ENCODE measurements at regions not wholly inside any gene's neighbourhood (a gene's known extent, or its start where the extent isn't known, plus 50 kb on each side); places are given as distances from the start of the nearest gene placed in this dataset.

DNA sequence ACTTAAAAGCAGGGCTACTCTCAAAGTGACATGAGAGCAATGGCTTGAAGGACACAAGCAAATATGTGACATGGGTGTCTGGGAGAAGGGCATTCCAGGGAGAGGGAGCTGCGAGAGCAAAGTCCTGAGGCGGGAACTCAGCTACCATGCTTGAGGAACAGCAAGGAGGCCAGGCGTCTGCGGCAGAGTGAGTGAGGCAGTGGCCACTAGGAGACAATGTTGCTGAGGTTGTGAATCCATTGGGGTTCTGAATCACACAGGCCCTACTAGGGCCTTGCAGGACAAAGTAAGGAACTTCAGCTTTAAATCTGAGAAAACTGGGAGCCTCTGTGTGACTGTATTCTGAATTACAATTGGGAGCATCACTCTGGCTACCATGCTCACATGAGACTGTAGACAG lies 94.1 kb upstream of the PRICKLE2 start:
- no peaks in the 10 kb centered on the region for H3K36me3 ChIP-seq (ENCODE audit: insufficient read depth, low read length)
- H3K27ac ChIP-seq (ENCODE audit: low read depth, low read length): no peak overlapping the region
- H2AFZ ChIP-seq (ENCODE audit: low read length, unreplicated experiment): no peak overlapping the region

DNA sequence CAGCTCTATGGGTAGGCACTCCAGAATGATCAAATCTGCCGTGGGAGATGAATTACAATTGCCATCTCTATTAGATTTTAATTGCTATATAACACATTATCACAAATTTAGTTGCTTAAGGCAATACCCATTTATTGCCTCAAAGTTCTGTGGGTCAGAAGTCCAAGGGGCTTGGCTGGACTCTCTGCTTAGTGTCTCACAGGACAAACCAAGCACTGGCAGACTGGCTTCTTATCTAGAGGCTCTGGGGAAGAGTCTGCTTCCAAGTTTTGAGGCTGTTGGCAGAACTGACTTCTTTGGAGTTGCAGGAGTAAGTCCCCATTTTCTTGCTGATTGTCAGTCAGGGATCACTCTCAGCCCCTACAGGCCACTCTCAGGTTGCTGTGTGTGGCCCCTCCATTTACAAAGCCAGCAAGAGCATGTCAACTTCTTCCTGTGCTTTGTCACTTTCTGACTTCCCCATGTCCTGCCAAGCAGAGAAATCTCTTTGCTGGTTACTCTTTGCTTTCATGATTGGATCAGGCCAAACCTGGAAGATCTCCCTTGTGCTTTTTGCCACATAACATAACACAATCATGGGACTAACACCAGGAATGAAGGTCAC lies 93.5 kb upstream of the PRICKLE2 start:
- Histone ChIP-seq H2AFZ (ENCODE audit: low read length, unreplicated experiment) (no peak overlapping the region), H3K27me3 (ENCODE audit: insufficient read depth, low read length) (no peaks in the 10 kb centered on the region), H3K4me3 (ENCODE audit: low read depth, low read length) (no peak overlapping the region), H3K27ac (ENCODE audit: low read depth, low read length) (no peak overlapping the region), H3K79me2 (ENCODE audit: control insufficient read depth, insufficient read depth, low read length, unreplicated experiment) (no peaks in the 10 kb centered on the region), H3K4me1 (ENCODE audit: control insufficient read depth, insufficient read depth, low read length, unreplicated experiment) (peaks cover 3% of the 10 kb centered on the region), H3K36me3 (ENCODE audit: insufficient read depth, low read length) (no peaks in the 10 kb centered on the region)

More for the DNA sequence above, 94.1 kb upstream of the PRICKLE2 start:
- Histone ChIP-seq H3K27me3 (ENCODE audit: insufficient read depth, low read length) (no peaks in the 10 kb centered on the region), H3K4me3 (ENCODE audit: low read depth, low read length) (no peak overlapping the region), H3K79me2 (ENCODE audit: control insufficient read depth, insufficient read depth, low read length, unreplicated experiment) (no peaks in the 10 kb centered on the region), H3K4me1 (ENCODE audit: control insufficient read depth, insufficient read depth, low read length, unreplicated experiment) (peaks cover 3% of the 10 kb centered on the region)

DNA sequence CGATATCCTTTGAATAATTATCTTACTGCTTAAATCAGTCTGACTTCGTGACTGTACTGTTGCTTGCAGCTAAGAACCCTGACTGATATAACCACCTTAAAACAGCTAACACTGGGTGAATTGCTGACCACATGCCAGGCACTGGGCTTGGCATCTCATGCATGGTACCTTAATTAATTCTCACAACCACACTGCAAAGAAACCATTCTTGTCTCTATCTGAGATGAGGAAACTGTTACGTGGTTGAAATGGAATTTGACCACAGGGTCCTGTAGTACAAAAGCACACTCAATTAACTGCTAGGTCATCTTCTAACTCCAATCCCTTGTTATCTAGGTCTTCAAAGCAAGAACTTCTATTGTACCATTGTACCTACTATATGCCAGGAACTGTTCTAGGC lies 92.7 kb upstream of the PRICKLE2 start:
- H3K27ac ChIP-seq (ENCODE audit: low read depth, low read length): no peak overlapping the region
- no peak overlapping the region for H2AFZ ChIP-seq (ENCODE audit: low read length, unreplicated experiment)
- H3K4me3 ChIP-seq (ENCODE audit: low read depth, low read length): no peak overlapping the region
- H3K4me1 ChIP-seq (ENCODE audit: control insufficient read depth, insufficient read depth, low read length, unreplicated experiment): peaks cover 3% of the 10 kb centered on the region
- H3K79me2 ChIP-seq (ENCODE audit: control insufficient read depth, insufficient read depth, low read length, unreplicated experiment): no peaks in the 10 kb centered on the region
- no peaks in the 10 kb centered on the region for H3K36me3 ChIP-seq (ENCODE audit: insufficient read depth, low read length)
- H3K27me3 ChIP-seq (ENCODE audit: insufficient read depth, low read length): no peaks in the 10 kb centered on the region

DNA sequence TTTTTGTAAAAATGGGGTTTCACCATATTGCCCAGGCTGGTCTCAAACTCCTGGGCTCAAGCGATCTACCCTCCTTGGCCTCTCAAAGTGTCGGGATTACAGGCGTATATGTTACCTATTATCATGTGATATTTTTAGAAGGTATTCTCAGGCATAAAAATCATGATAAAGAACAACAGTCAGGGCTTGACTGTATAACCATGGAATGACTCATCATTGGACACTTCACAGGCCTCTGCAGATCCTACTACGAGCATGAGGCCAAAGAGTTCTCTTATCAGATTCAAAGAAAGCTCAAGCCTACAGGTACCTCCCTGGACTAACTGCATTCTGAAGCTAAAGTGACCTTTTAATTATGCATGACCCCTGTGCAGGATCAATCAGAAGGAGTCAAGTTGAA lies 91.7 kb upstream of the PRICKLE2 start:
- H3K36me3 ChIP-seq (ENCODE audit: insufficient read depth, low read length): no peaks in the 10 kb centered on the region
- peaks cover 3% of the 10 kb centered on the region for H3K4me1 ChIP-seq (ENCODE audit: control insufficient read depth, insufficient read depth, low read length, unreplicated experiment)
- H3K79me2 ChIP-seq (ENCODE audit: control insufficient read depth, insufficient read depth, low read length, unreplicated experiment): no peaks in the 10 kb centered on the region
- H3K27me3 ChIP-seq (ENCODE audit: insufficient read depth, low read length): no peaks in the 10 kb centered on the region
- no peak overlapping the region for H3K27ac ChIP-seq (ENCODE audit: low read depth, low read length)
- no peak overlapping the region for H3K4me3 ChIP-seq (ENCODE audit: low read depth, low read length)
- H2AFZ ChIP-seq (ENCODE audit: low read length, unreplicated experiment): no peak overlapping the region

DNA sequence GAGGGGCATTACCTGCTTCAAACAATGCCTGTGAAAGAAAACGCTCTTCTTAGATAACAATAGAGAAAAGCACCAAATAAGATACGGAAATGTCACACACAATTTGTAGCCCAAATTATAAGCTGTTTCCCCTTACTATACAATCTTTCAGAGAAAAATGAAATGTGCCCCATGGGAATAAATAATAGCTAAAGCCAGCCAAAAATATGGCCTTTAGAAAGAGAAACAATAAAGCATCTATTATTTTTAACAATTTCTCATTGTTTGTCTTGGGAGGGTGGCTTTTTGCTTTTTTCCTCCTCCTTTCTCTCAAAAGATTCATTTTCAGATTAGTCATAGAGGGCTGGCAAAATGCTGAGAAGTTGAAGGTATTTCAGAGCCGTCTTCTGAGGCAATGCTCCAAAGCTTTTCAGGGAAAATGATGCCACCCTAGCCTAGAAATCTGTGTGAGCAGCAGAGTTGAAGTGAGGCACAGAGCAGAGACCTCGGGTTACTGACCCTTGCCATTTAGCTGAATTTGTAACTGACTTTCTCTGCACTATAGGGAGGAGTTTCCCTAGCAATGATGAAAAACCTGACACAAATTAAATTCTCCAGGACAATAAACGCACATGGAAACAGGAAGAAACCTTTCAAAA lies 86.3 kb upstream of the PRICKLE2 start:
- no peaks in the 10 kb centered on the region for H3K36me3 ChIP-seq (ENCODE audit: insufficient read depth, low read length)

DNA sequence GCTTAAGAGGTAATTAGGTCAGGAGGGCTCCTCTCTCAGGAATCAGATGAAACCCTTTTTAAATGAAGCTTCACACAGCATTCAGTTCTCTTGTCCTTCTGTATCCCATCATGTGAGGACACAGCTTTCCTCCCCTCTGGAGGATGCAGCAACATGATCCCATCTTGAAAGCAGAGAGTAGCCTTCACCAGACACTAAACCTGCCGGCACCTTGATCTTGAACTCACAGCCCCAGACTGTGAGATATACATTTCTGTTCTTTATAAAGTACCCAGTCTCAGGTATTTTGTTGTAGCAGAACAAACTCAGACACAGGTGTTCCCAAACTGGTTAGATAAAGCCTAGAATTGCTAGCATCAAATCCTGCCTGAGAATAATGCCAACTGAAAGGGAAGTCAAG lies 83.7 kb upstream of the PRICKLE2 start:
- Histone ChIP-seq H3K36me3 (ENCODE audit: insufficient read depth, low read length) (no peaks in the 10 kb centered on the region), H3K4me1 (ENCODE audit: control insufficient read depth, insufficient read depth, low read length, unreplicated experiment) (peaks cover 8% of the 10 kb centered on the region), H3K4me3 (ENCODE audit: low read depth, low read length) (no peak overlapping the region), H3K79me2 (ENCODE audit: control insufficient read depth, insufficient read depth, low read length, unreplicated experiment) (no peaks in the 10 kb centered on the region), H3K27me3 (ENCODE audit: insufficient read depth, low read length) (no peaks in the 10 kb centered on the region), H3K27ac (ENCODE audit: low read depth, low read length) (no peak overlapping the region), H2AFZ (ENCODE audit: low read length, unreplicated experiment) (no peak overlapping the region)

More for the DNA sequence above, 86.3 kb upstream of the PRICKLE2 start:
- Histone ChIP-seq H3K27ac (ENCODE audit: low read depth, low read length) (no peak overlapping the region), H3K4me1 (ENCODE audit: control insufficient read depth, insufficient read depth, low read length, unreplicated experiment) (peaks cover 8% of the 10 kb centered on the region), H3K79me2 (ENCODE audit: control insufficient read depth, insufficient read depth, low read length, unreplicated experiment) (no peaks in the 10 kb centered on the region), H3K4me3 (ENCODE audit: low read depth, low read length) (0 out of 2 replicates have a peak overlapping the region, but pooled peaks have one; percentile 18), H2AFZ (ENCODE audit: low read length, unreplicated experiment) (peak overlapping the region; percentile 81), H3K27me3 (ENCODE audit: insufficient read depth, low read length) (no peaks in the 10 kb centered on the region)

DNA sequence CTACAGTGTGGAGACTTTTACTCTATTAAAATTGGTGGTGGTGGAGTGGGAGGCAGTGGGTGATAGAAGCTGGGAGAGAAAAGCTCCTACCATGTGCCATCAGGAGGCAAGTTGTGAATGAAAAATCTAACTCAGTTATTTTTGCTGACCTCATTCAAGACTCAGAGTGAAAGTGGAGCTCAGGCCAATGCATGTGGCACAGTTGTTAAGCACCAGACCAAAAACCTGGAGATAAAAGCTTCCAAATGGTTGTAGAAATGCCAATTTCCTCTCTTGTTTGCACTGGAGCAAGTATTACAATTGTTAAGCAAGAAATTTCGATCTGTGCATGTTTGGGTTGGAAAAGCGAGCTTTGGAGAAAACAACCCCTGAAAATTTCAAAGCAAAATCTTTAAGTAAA lies 81.5 kb upstream of the PRICKLE2 start:
- Histone ChIP-seq H3K27me3 (ENCODE audit: insufficient read depth, low read length) (no peaks in the 10 kb centered on the region), H3K79me2 (ENCODE audit: control insufficient read depth, insufficient read depth, low read length, unreplicated experiment) (no peaks in the 10 kb centered on the region), H3K4me1 (ENCODE audit: control insufficient read depth, insufficient read depth, low read length, unreplicated experiment) (peaks cover 6% of the 10 kb centered on the region), H3K36me3 (ENCODE audit: insufficient read depth, low read length) (no peaks in the 10 kb centered on the region), H2AFZ (ENCODE audit: low read length, unreplicated experiment) (no peak overlapping the region), H3K4me3 (ENCODE audit: low read depth, low read length) (no peak overlapping the region), H3K27ac (ENCODE audit: low read depth, low read length) (no peak overlapping the region)

DNA sequence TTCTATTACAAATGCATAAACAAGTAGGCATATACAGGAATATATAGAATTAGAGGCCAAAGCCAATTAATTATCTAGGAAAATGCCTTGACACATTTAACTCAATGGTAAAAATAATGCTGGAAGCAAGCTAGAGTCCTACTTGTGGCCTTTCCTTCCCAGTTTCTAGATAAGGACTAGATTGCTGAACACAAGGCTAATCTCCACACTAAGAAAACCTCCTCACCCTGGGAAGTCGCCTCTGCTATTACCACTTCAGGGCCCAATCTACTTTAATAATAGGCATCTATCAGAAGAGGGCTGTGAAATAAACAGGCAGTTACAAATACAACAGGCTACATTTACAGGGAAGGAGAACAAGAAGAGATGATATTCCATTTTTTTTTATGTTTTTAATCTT lies 80.5 kb upstream of the PRICKLE2 start:
- no peaks in the 10 kb centered on the region for H3K27me3 ChIP-seq (ENCODE audit: insufficient read depth, low read length)
- H3K79me2 ChIP-seq (ENCODE audit: control insufficient read depth, insufficient read depth, low read length, unreplicated experiment): no peaks in the 10 kb centered on the region
- H3K36me3 ChIP-seq (ENCODE audit: insufficient read depth, low read length): no peaks in the 10 kb centered on the region
- H3K27ac ChIP-seq (ENCODE audit: low read depth, low read length): no peak overlapping the region
- H2AFZ ChIP-seq (ENCODE audit: low read length, unreplicated experiment): no peak overlapping the region
- H3K4me3 ChIP-seq (ENCODE audit: low read depth, low read length): no peak overlapping the region
- H3K4me1 ChIP-seq (ENCODE audit: control insufficient read depth, insufficient read depth, low read length, unreplicated experiment): peaks cover 7% of the 10 kb centered on the region

DNA sequence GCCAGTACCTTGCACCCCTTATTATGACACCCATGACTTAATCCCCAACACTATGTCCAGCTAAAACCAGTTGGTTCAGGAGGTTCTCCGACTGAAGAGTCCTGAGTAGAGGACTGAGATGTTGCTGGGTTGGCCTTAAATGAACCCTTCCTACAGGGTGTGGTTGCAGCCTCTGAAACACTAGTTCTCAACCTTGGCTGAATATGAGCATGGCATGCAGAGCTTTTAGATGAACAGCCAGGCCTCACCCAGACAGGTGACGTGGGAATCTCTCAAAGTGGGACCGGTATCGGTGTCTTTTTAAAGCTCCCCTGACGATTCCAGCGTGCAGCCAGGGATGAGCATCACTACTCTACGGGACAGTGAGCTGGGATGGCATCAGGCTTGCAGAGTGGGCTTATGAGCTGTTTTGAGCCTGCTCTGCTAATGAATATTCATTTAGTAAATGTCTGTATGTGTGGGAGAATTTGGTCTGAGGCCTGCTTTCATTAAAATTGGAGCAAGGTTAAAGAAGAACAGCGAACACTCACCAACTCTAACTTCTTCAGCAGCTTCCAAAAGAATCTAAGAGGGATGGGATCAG lies 79.7 kb upstream of the PRICKLE2 start:
- Histone ChIP-seq H2AFZ (ENCODE audit: low read length, unreplicated experiment) (no peak overlapping the region), H3K36me3 (ENCODE audit: insufficient read depth, low read length) (no peaks in the 10 kb centered on the region), H3K4me1 (ENCODE audit: control insufficient read depth, insufficient read depth, low read length, unreplicated experiment) (peaks cover 13% of the 10 kb centered on the region), H3K27me3 (ENCODE audit: insufficient read depth, low read length) (no peaks in the 10 kb centered on the region), H3K4me3 (ENCODE audit: low read depth, low read length) (no peak overlapping the region), H3K27ac (ENCODE audit: low read depth, low read length) (no peak overlapping the region), H3K79me2 (ENCODE audit: control insufficient read depth, insufficient read depth, low read length, unreplicated experiment) (no peaks in the 10 kb centered on the region)

DNA sequence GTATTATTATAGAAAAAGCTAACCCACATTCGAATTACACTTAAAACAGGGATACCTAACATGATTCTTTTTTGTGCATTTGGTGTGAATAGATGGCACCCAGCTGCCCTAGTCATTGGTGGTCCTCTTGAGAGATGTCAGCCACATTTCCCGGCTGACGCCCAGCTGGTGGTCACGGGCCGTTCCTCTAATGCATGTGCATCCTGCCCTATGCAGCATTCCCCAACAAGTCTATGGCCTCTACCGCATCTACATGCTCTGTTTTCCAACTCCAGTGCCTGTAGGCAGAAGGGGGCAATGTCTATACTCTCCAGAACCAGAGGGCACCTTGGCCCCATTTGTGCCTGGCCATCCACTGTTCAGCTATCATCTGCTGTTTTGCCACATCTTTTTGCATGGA lies 78.6 kb upstream of the PRICKLE2 start:
- Histone ChIP-seq H3K36me3 (ENCODE audit: insufficient read depth, low read length) (no peaks in the 10 kb centered on the region), H2AFZ (ENCODE audit: low read length, unreplicated experiment) (no peak overlapping the region), H3K4me1 (ENCODE audit: control insufficient read depth, insufficient read depth, low read length, unreplicated experiment) (peaks cover 13% of the 10 kb centered on the region), H3K4me3 (ENCODE audit: low read depth, low read length) (no peak overlapping the region), H3K27ac (ENCODE audit: low read depth, low read length) (no peak overlapping the region), H3K27me3 (ENCODE audit: insufficient read depth, low read length) (no peaks in the 10 kb centered on the region), H3K79me2 (ENCODE audit: control insufficient read depth, insufficient read depth, low read length, unreplicated experiment) (no peaks in the 10 kb centered on the region)

DNA sequence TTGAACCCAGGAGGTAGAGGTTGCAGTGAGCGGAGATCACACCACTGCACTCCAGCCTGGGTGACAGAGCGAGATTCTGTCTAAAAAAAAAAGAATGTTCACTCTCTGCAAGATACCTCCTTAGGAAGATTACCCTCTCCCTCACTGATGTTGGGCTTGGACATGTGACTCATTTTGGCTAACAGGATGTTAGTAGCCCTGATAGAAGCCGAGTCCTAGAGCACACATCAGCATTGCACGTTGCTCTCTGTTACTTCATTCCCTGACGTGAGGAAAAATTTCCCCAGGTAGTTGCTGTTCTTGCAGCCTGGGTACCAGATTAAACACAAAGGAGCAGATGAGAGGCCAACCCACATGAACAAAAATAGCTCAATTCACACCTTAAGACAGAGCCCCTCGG lies 78.1 kb upstream of the PRICKLE2 start:
- no peaks in the 10 kb centered on the region for H3K27me3 ChIP-seq (ENCODE audit: insufficient read depth, low read length)
- H3K27ac ChIP-seq (ENCODE audit: low read depth, low read length): no peak overlapping the region
- peaks cover 13% of the 10 kb centered on the region for H3K4me1 ChIP-seq (ENCODE audit: control insufficient read depth, insufficient read depth, low read length, unreplicated experiment)
- H2AFZ ChIP-seq (ENCODE audit: low read length, unreplicated experiment): no peak overlapping the region
- H3K36me3 ChIP-seq (ENCODE audit: insufficient read depth, low read length): no peaks in the 10 kb centered on the region
- H3K4me3 ChIP-seq (ENCODE audit: low read depth, low read length): no peak overlapping the region
- H3K79me2 ChIP-seq (ENCODE audit: control insufficient read depth, insufficient read depth, low read length, unreplicated experiment): no peaks in the 10 kb centered on the region
